Neuronal stem cell (in vitro differentiated cells): ENCODE measurements at regions not wholly inside any gene's neighbourhood (a gene's known extent, or its start where the extent isn't known, plus 50 kb on each side); places are given as distances from the start of the nearest gene placed in this dataset.

Experiments
- DNase-seq: peaks from one replicate; pipeline ENCODE4 v3.0.0-alpha.2; 2013; ENCODE audit warnings: low spot score
- H2AFZ ChIP-seq: one replicate; pipeline ENCODE4 v1.6.1; 2013; ENCODE audit warnings: mild to moderate bottlenecking, low read length, inconsistent platforms
- H2AK5ac ChIP-seq: 2 replicates; pipeline ENCODE4 v1.6.1; 2013; ENCODE audit warnings: low read depth, mild to moderate bottlenecking, inconsistent platforms, low read length, moderate library complexity, mixed read lengths
- H2BK120ac ChIP-seq: 2 replicates; pipeline ENCODE4 v1.6.1; 2013; ENCODE audit warnings: low read depth, mild to moderate bottlenecking, inconsistent platforms, low read length, moderate library complexity, mixed read lengths
- H2BK12ac ChIP-seq: one replicate; pipeline ENCODE4 v1.6.1; 2013; ENCODE audit warnings: low read length, inconsistent platforms
- H2BK15ac ChIP-seq: 2 replicates; pipeline ENCODE4 v1.6.1; 2013; ENCODE audit warnings: mild to moderate bottlenecking, low read length, inconsistent platforms, mixed read lengths
- H2BK5ac ChIP-seq: one replicate; pipeline ENCODE4 v1.6.1; 2013; ENCODE audit warnings: inconsistent platforms, mild to moderate bottlenecking, low read length, moderate library complexity
- H3K14ac ChIP-seq: one replicate; pipeline ENCODE4 v1.6.1; 2013; ENCODE audit warnings: low read length, inconsistent platforms
- H3K18ac ChIP-seq: 2 replicates; pipeline ENCODE4 v1.6.1; 2013; ENCODE audit warnings: low read length, inconsistent platforms
- H3K23ac ChIP-seq: 2 replicates; pipeline ENCODE4 v1.6.1; 2013; ENCODE audit warnings: low read depth, mild to moderate bottlenecking, mixed read lengths, low read length, inconsistent platforms; ENCODE audit not compliant: poor library complexity
- H3K27ac ChIP-seq: replicated peaks from 3 replicates; pipeline ENCODE4 v1.5.1; 2013; ENCODE audit warnings: low read length, inconsistent platforms
- H3K27me3 ChIP-seq, 3 experiments: 2 replicates each; pipeline ENCODE4 v1.6.1; 2013; ENCODE audit warnings: low read length in 3 of 3, mild to moderate bottlenecking in 2 of 3, inconsistent platforms in 1 of 3, low read depth in 1 of 3, mixed read lengths in 1 of 3, moderate library complexity in 1 of 3; ENCODE audit not compliant: control insufficient read depth in 3 of 3, insufficient read depth in 3 of 3
- H3K36me3 ChIP-seq, 2 donors: replicated peaks in 1 of 2; 2 replicates each; pipeline ENCODE4 v1.6.1; 2013; ENCODE audit warnings: low read length in 2 of 2; ENCODE audit not compliant: control insufficient read depth in 2 of 2, insufficient read depth in 2 of 2
- H3K4ac ChIP-seq: 2 replicates; pipeline ENCODE4 v1.6.1; 2013; ENCODE audit warnings: inconsistent platforms, mild to moderate bottlenecking, low read length, moderate library complexity
- H3K4me1 ChIP-seq, 2 donors: 1 replicate in 1 of 2; 2 replicates in 1 of 2; pipeline ENCODE4 v1.6.1; 2013; ENCODE audit warnings: low read length in 2 of 2, low read depth in 1 of 2; ENCODE audit not compliant: control insufficient read depth in 2 of 2, insufficient read depth in 1 of 2
- H3K4me2 ChIP-seq: one replicate; pipeline ENCODE4 v1.6.1; 2013; ENCODE audit warnings: mild to moderate bottlenecking, low read length, inconsistent platforms; ENCODE audit not compliant: insufficient read depth, poor library complexity, severe bottlenecking
- H3K4me3 ChIP-seq, 2 donors: 2 replicates each; pipeline ENCODE4 v1.5.1; 2013; ENCODE audit warnings: low read length in 2 of 2, mild to moderate bottlenecking in 2 of 2, inconsistent platforms in 1 of 2, moderate library complexity in 1 of 2
- H3K79me1 ChIP-seq: one replicate; pipeline ENCODE4 v1.6.1; 2013; ENCODE audit warnings: low read depth, mild to moderate bottlenecking, inconsistent platforms, low read length, moderate library complexity
- H3K9ac ChIP-seq: one replicate; pipeline ENCODE4 v1.6.1; 2013; ENCODE audit warnings: mild to moderate bottlenecking, low read depth, low read length, inconsistent platforms; ENCODE audit not compliant: poor library complexity
- H3K9me3 ChIP-seq, 2 donors: replicated peaks in 1 of 2; 2 replicates each; pipeline versions ENCODE3 to v1.6.1; 2013; ENCODE audit warnings: low read length in 2 of 2, mild to moderate bottlenecking in 2 of 2, inconsistent platforms in 1 of 2, low read depth in 1 of 2, mixed read lengths in 1 of 2, moderate library complexity in 1 of 2; ENCODE audit not compliant: control insufficient read depth in 2 of 2, insufficient read depth in 1 of 2
- H4K8ac ChIP-seq: one replicate; pipeline ENCODE4 v1.6.1; 2013; ENCODE audit warnings: low read depth, mild to moderate bottlenecking, inconsistent platforms, low read length, moderate library complexity
- H4K91ac ChIP-seq: one replicate; pipeline ENCODE4 v1.6.1; 2013; ENCODE audit warnings: low read length, low read depth, mild to moderate bottlenecking, inconsistent platforms; ENCODE audit not compliant: poor library complexity
- WGBS, 2 donors: extraction: QIAGEN DNeasy Blood & Tissue Kit; methylation state at CpG; one replicate each; pipeline ENCODE4 v1.1.7; 2013; ENCODE audit warnings: missing lambda C conversion rate in 2 of 2, mixed read lengths in 1 of 2; ENCODE audit not compliant: insufficient read length in 2 of 2, insufficient replicate concordance in 1 of 2; ENCODE audit errors: extremely low coverage in 2 of 2; 5-methylcytosine and 5-hydroxymethylcytosine counted together

DNA sequence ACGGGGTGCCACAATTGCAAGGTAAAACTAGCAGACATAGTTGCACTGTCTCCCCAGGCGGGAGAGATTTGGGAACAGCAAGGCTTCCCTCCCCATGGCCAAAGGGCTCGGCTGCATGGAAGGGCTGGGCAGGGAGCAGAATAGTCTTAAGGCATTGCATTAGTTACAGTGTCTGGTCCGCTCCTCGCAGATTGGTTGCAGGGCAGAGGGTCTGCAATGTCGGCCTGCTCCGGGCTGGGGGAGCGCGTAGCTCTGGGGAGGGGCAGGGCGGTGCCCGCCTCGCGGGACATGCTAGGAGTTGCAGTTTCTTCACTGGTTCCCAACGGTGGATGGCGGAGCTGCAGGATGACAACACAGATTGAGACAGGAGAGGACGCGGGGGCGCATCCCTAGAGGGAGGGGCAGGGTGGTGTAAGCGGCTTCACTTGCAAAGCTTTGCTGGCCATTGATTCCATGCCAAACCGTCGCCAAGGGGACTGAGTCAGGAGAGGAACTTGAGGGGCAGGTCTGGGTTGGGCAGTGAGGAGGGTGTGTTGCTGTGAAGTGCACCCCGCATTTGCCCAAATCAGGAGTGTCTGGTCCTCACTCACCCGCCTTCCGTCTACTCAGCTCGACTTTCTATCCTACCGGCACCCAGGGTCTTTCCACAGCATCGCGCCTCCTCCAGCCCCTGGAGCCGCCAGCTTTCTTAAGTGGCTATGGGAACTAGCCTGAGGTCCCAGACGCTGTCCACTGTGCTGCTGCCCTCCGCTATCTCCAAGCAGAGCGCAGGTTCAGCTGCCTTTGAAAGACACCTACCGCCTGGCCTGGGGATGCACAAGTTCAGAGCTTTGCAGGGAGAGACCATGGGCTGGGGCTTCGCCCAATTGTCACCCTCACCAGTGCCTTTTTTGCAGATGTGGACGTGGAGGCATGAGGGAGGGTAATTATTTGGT lies 1748.9 kb downstream of the TP53TG3F start:
- no CpG with 5 or more reads among the region's 35 CpGs for WGBS, 2 donors
- no peak overlapping the region for H2BK120ac ChIP-seq
- no peak overlapping the region for H3K18ac ChIP-seq
- peaks cover 0 to 25% of the 10 kb centered on the region in 2 donors for H3K9me3 ChIP-seq
- no peak overlapping the region for H3K4ac ChIP-seq
- no peak overlapping the region for H3K9ac ChIP-seq
- H3K27me3 ChIP-seq: no peaks in the 10 kb centered on the region
- no peak overlapping the region for H3K4me2 ChIP-seq
- no peak overlapping the region for H3K14ac ChIP-seq
- no peak overlapping the region for H4K91ac ChIP-seq
- H2BK5ac ChIP-seq: no peak overlapping the region
- H2BK15ac ChIP-seq: no peak overlapping the region
- no peak overlapping the region for H3K23ac ChIP-seq
- H3K27ac ChIP-seq: no peak overlapping the region
- peak overlapping the region in 1 of 2 donors; percentile 36 for H3K4me3 ChIP-seq
- no peaks in the 10 kb centered on the region for H3K36me3 ChIP-seq
- no peak overlapping the region for H2AK5ac ChIP-seq
- DNase-seq: no peak
- no peaks in the 10 kb centered on the region for H3K4me1 ChIP-seq
- H3K79me1 ChIP-seq: no peaks in the 10 kb centered on the region
- H4K8ac ChIP-seq: no peak overlapping the region
- H2BK12ac ChIP-seq: no peak overlapping the region
- H2AFZ ChIP-seq: no peak overlapping the region

DNA sequence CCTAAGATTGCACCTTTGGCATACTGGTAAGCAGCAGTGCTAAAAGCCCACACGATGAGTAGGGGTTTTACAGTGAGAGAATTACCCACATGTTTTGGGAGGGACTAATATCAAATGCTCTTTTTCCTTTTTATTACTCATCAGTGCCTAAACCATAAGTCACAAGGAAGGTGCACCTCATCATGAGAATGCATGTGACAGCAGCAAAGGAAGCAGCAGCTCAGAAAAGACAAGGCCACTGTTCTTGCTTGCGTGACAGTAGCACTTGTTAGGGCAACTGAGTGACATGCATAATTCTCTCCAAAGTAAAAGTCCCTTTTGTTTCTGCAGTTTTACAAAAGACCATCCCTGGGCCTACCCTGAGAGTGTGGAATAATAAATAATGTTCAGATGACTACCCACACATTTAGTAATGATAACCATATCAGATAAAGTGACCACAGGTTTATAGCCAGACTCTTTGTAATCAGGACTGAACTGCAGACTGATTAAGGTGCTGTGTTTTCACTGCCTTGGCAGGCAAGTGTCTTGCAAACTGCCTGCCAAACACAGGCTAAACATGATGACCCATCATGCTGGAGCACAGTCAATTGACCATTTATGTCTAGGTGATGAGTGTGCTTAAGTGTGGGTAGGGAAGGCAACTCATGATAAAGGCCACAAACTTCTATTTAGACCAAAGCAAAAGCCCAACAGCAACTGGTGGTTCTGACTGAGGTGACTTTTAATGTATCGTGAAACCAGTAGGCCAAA lies 1751.4 kb downstream of the TP53TG3F start:
- H2BK12ac ChIP-seq: no peak overlapping the region
- no peak overlapping the region for H3K27ac ChIP-seq
- H3K4me2 ChIP-seq: no peak overlapping the region
- H2BK5ac ChIP-seq: no peak overlapping the region
- H3K36me3 ChIP-seq: no peaks in the 10 kb centered on the region
- no peak overlapping the region for H4K8ac ChIP-seq
- H3K4me1 ChIP-seq: no peaks in the 10 kb centered on the region
- no peak overlapping the region for H3K23ac ChIP-seq
- H3K18ac ChIP-seq: no peak overlapping the region
- H4K91ac ChIP-seq: no peak overlapping the region
- no peak overlapping the region for H2AK5ac ChIP-seq
- H3K4ac ChIP-seq: no peak overlapping the region
- H2AFZ ChIP-seq: no peak overlapping the region
- H3K27me3 ChIP-seq: no peaks in the 10 kb centered on the region
- DNase-seq: no peak
- no peak overlapping the region for H3K14ac ChIP-seq
- no peak overlapping the region for H3K9ac ChIP-seq
- no peaks in the 10 kb centered on the region for H3K79me1 ChIP-seq
- H2BK15ac ChIP-seq: no peak overlapping the region
- peaks cover 0 to 25% of the 10 kb centered on the region in 2 donors for H3K9me3 ChIP-seq
- H2BK120ac ChIP-seq: no peak overlapping the region
- no peak overlapping the region for H3K4me3 ChIP-seq
- no CpG with 5 or more reads among the region's 3 CpGs for WGBS, 2 donors

DNA sequence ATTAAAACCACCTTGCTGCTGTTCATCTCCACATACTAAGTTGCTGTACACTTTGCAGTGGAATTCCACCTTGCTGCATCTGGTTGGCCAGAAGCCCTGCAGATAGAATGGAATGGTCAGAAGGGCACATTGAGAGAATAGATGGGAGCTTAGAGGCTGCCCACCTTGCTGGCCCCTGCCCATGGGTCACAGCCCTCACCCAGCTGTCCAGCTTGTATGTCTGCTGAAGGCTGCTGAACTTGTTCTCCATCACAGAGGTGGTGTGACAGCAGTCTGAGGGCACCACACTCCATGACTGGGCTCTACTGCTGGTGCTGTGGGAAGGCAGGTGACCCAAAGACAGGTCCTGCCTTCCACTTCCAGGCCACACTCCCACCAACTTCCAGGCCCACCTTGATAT lies 1755.4 kb downstream of the TP53TG3F start:
- H3K4me2 ChIP-seq: no peak overlapping the region
- H3K27me3 ChIP-seq: no peaks in the 10 kb centered on the region
- H3K14ac ChIP-seq: no peak overlapping the region
- H2BK120ac ChIP-seq: no peak overlapping the region
- H3K9ac ChIP-seq: no peak overlapping the region
- H2BK15ac ChIP-seq: no peak overlapping the region
- no peak overlapping the region for H4K91ac ChIP-seq
- H3K18ac ChIP-seq: no peak overlapping the region
- H3K27ac ChIP-seq: no peak overlapping the region
- DNase-seq: no peak
- no peak overlapping the region for H2AFZ ChIP-seq
- no peak overlapping the region for H3K23ac ChIP-seq
- H3K4me1 ChIP-seq: no peaks in the 10 kb centered on the region
- no peaks in the 10 kb centered on the region for H3K79me1 ChIP-seq
- no peaks in the 10 kb centered on the region for H3K36me3 ChIP-seq
- H2BK12ac ChIP-seq: no peak overlapping the region
- H3K4ac ChIP-seq: no peak overlapping the region
- no peak overlapping the region for H4K8ac ChIP-seq
- H3K4me3 ChIP-seq: peak overlapping the region in 1 of 2 donors; percentile 8
- H2BK5ac ChIP-seq: no peak overlapping the region
- no peak overlapping the region for H2AK5ac ChIP-seq
- H3K9me3 ChIP-seq: peaks cover 0 to 18% of the 10 kb centered on the region in 2 donors

DNA sequence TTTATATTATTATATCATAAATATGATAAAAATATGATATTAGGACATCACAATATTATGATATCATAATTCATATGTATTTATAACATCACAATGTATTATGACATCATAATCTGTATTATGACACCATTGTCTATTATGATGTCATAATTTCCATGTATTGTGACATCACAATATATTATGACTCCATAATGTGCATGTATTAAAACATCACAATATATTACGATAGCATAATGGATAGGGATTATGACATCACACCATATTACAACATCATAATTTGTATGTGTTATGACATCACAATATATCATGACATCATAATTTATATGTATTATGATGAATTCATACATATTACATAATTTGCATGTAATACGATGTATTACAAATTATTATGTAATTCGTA lies 1755.9 kb downstream of the TP53TG3F start:
- Histone ChIP-seq H2BK15ac (no peak overlapping the region), H2BK120ac (no peak overlapping the region), H3K4me1 (no peaks in the 10 kb centered on the region), H3K4me3 (no peak overlapping the region), H3K4me2 (no peak overlapping the region), H3K9me3 (peaks cover 0 to 18% of the 10 kb centered on the region in 2 donors), H3K4ac (no peak overlapping the region), H4K8ac (no peak overlapping the region), H2BK12ac (no peak overlapping the region), H3K18ac (no peak overlapping the region), H3K14ac (no peak overlapping the region), H2BK5ac (no peak overlapping the region), H4K91ac (no peak overlapping the region), H2AK5ac (no peak overlapping the region), H3K9ac (no peak overlapping the region), H3K23ac (no peak overlapping the region), H3K36me3 (no peaks in the 10 kb centered on the region), H2AFZ (no peak overlapping the region), H3K27ac (no peak overlapping the region), H3K79me1 (no peaks in the 10 kb centered on the region), H3K27me3 (no peaks in the 10 kb centered on the region)
- DNase-seq: no peak
- no CpG with 5 or more reads among the region's 3 CpGs for WGBS, 2 donors
